ENCODE measurements at regions not wholly inside any gene's neighbourhood (a gene's known extent, or its start where the extent isn't known, plus 50 kb on each side); places are given as distances from the start of the nearest gene placed in this dataset.

GRCh38 chr12:71018682-71019081 is 98.1 kb upstream of the PTPRR start:
- ATAC-seq: no peak

GRCh38 chr12:71014180-71014785 is 93.7 kb upstream of the PTPRR start:
- TF ChIP-seq TOX (CRISPR knock-in tag; IDR thresholded peaks at IDR 0.05; ENCODE audit: borderline replicate concordance): no peak
- 0 out of 3 replicates have a peak, but pooled peaks have one; percentile 21 for ATAC-seq

More at GRCh38 chr12:71018682-71019081, 98.1 kb upstream of the PTPRR start:
- TF ChIP-seq CSDC2 (CRISPR knock-in tag; IDR thresholded peaks at IDR 0.05) (no peak), ZNF70 (CRISPR knock-in tag; IDR thresholded peaks at IDR 0.05) (no peak), PPARA (CRISPR knock-in tag; IDR thresholded peaks at IDR 0.05; ENCODE audit: borderline replicate concordance) (no peak), RARB (CRISPR knock-in tag; IDR thresholded peaks at IDR 0.05) (no peak), BACH2 (CRISPR knock-in tag; IDR thresholded peaks at IDR 0.05; ENCODE audit: borderline replicate concordance) (no peak), ZFP30 (CRISPR knock-in tag; IDR thresholded peaks at IDR 0.05) (no peak), POU6F1 (CRISPR knock-in tag; IDR thresholded peaks at IDR 0.05; ENCODE audit: borderline replicate concordance, low read depth) (no peak), CSRNP3 (CRISPR knock-in tag; IDR thresholded peaks at IDR 0.05) (no peak)

- no peak for ATAC-seq
- TF ChIP-seq ZFP30 (CRISPR knock-in tag; IDR thresholded peaks at IDR 0.05): no peak
- peak; percentile 52 for TF ChIP-seq ISL1 (CRISPR knock-in tag; IDR thresholded peaks at IDR 0.05)
Observed at GRCh38 chr12:71011261-71011660, 90.7 kb upstream of the PTPRR start.

GRCh38 chr12:71010143-71010479 is 89.6 kb upstream of the PTPRR start:
- ATAC-seq: peak; percentile 67
- no peak for TF ChIP-seq ESRRG (CRISPR knock-in tag; IDR thresholded peaks at IDR 0.05)
- TF ChIP-seq BACH2 (CRISPR knock-in tag; IDR thresholded peaks at IDR 0.05; ENCODE audit: borderline replicate concordance): no peak
- TF ChIP-seq ZFP3 (CRISPR knock-in tag; IDR thresholded peaks at IDR 0.05): no peak
- TF ChIP-seq TCF4 (CRISPR knock-in tag; IDR thresholded peaks at IDR 0.05; ENCODE audit: borderline replicate concordance): no peak; the same call in 1 of the 2 replicates
- no peak for TF ChIP-seq TOX (CRISPR knock-in tag; IDR thresholded peaks at IDR 0.05; ENCODE audit: borderline replicate concordance)
- TF ChIP-seq SNAI2 (CRISPR knock-in tag; IDR thresholded peaks at IDR 0.05): no peak
- TF ChIP-seq CREB5 (CRISPR knock-in tag; IDR thresholded peaks at IDR 0.05; ENCODE audit: low read depth): no peak
- no peak for TF ChIP-seq ARNTL (CRISPR knock-in tag; IDR thresholded peaks at IDR 0.05; ENCODE audit: borderline replicate concordance, low read depth)
- no peak for TF ChIP-seq ZNF70 (CRISPR knock-in tag; IDR thresholded peaks at IDR 0.05)

GRCh38 chr12:71009430-71010142 is 89.0 kb upstream of the PTPRR start:
- no peak for TF ChIP-seq CREB5 (CRISPR knock-in tag; IDR thresholded peaks at IDR 0.05; ENCODE audit: low read depth)
- TF ChIP-seq ISL1 (CRISPR knock-in tag; IDR thresholded peaks at IDR 0.05): peak; percentile 13; the same call in 1 of the 2 replicates
- peak; percentile 90 for TF ChIP-seq TCF4 (CRISPR knock-in tag; IDR thresholded peaks at IDR 0.05; ENCODE audit: borderline replicate concordance)
- no peak for TF ChIP-seq ZFP3 (CRISPR knock-in tag; IDR thresholded peaks at IDR 0.05)
- ATAC-seq: no peak; the same call in 2 of the 3 replicates

GRCh38 chr12:71008616-71009015 is 88.1 kb upstream of the PTPRR start:
- ATAC-seq: no peak
- no peak for TF ChIP-seq TOX (CRISPR knock-in tag; IDR thresholded peaks at IDR 0.05; ENCODE audit: borderline replicate concordance)
- no peak for TF ChIP-seq OSR1 (CRISPR knock-in tag; IDR thresholded peaks at IDR 0.05)
- no peak for TF ChIP-seq RARB (CRISPR knock-in tag; IDR thresholded peaks at IDR 0.05)
- no peak for TF ChIP-seq PPARA (CRISPR knock-in tag; IDR thresholded peaks at IDR 0.05; ENCODE audit: borderline replicate concordance)
- no peak for TF ChIP-seq ZFP3 (CRISPR knock-in tag; IDR thresholded peaks at IDR 0.05)
- no peak for TF ChIP-seq SNAI2 (CRISPR knock-in tag; IDR thresholded peaks at IDR 0.05)
- TF ChIP-seq ARNTL (CRISPR knock-in tag; IDR thresholded peaks at IDR 0.05; ENCODE audit: borderline replicate concordance, low read depth): no peak
- TF ChIP-seq BACH2 (CRISPR knock-in tag; IDR thresholded peaks at IDR 0.05; ENCODE audit: borderline replicate concordance): no peak
- no peak for TF ChIP-seq CREB5 (CRISPR knock-in tag; IDR thresholded peaks at IDR 0.05; ENCODE audit: low read depth)
- no peak for TF ChIP-seq ZFP30 (CRISPR knock-in tag; IDR thresholded peaks at IDR 0.05)
- TF ChIP-seq ISL1 (CRISPR knock-in tag; IDR thresholded peaks at IDR 0.05): no peak
- no peak for TF ChIP-seq TCF4 (CRISPR knock-in tag; IDR thresholded peaks at IDR 0.05; ENCODE audit: borderline replicate concordance)
- no peak for TF ChIP-seq PATZ1 (CRISPR knock-in tag; IDR thresholded peaks at IDR 0.05; ENCODE audit: borderline replicate concordance)
- TF ChIP-seq CSDC2 (CRISPR knock-in tag; IDR thresholded peaks at IDR 0.05): no peak
- TF ChIP-seq ZNF8 (CRISPR knock-in tag; IDR thresholded peaks at IDR 0.05): no peak
- no peak for TF ChIP-seq ZC3H10 (CRISPR knock-in tag; IDR thresholded peaks at IDR 0.05)
- TF ChIP-seq ESRRG (CRISPR knock-in tag; IDR thresholded peaks at IDR 0.05): no peak
